GM12878 (cell line): ENCODE measurements at regions not wholly inside any gene's neighbourhood (a gene's known extent, or its start where the extent isn't known, plus 50 kb on each side); places are given as distances from the start of the nearest gene placed in this dataset.

Experiments
- ATAC-seq: fragments of 200-7000 bp; cut with Tn5 transposase; 3 replicates; pipeline ENCODE4 v1.9.1; 2020; ENCODE audit warnings: mild to moderate bottlenecking, moderate library complexity
- BruUV-seq: library from RNA; stranded (reverse); fragments of 400-500 nt; replicated peaks from 2 replicates; lab custom pipeline; 2021; lab: Mats Ljungman, UMichigan
- CTCF ChIA-PET: fragments of 300-600 bp; sonication (Branson Sonifier 250); formaldehyde crosslinking; extraction: SDS; loops from one replicate; lab custom pipeline; 2021; ENCODE audit warnings: inconsistent platforms; lab: Yijun Ruan, JAX
- POLR2A ChIA-PET: fragments of 350-600 bp; formaldehyde crosslinking; extraction: SDS; loops from one replicate; lab custom pipeline; 2021; ENCODE audit warnings: inconsistent platforms; lab: Charles Lee
- RAD21 ChIA-PET: fragments of 300-600 bp; sonication (Branson Sonifier 250); formaldehyde crosslinking; loops from one replicate; lab custom pipeline; 2023; ENCODE audit warnings: antibody characterized with exemption; ENCODE audit not compliant: unreplicated experiment; lab: Charles Lee
- SMC1A ChIA-PET: fragments of 300-600 bp; sonication (Branson Sonifier 250); formaldehyde crosslinking; loops from one replicate; lab custom pipeline; 2023; ENCODE audit not compliant: unreplicated experiment, uncharacterized antibody; lab: Charles Lee
- DNase-seq: peaks from one replicate; pipeline ENCODE4 v3.0.0-alpha.2; 2011; ENCODE audit warnings: low read depth, low spot score
- FAIRE-seq: peaks from 3 replicates; lab custom pipeline; 2011; peaks lifted over from hg19 to GRCh38; lab: Jason Lieb, UNC
- H2AFZ ChIP-seq: 2 replicates; pipeline ENCODE4 v1.6.0; 2011; ENCODE audit warnings: low read depth, low read length, control low read depth; ENCODE audit not compliant: control insufficient read depth
- H3K27ac ChIP-seq: 2 replicates; pipeline ENCODE4 v1.5.1; 2011; ENCODE audit warnings: control low read depth; ENCODE audit not compliant: control insufficient read depth, insufficient read depth
- H3K27me3 ChIP-seq, 2 experiments: replicated peaks in 1 of 2; 2 replicates each; pipeline versions ENCODE4 v1.6.0 to v1.6.1; 2011; ENCODE audit warnings: low read length in 1 of 2; ENCODE audit not compliant: control insufficient read depth in 2 of 2, insufficient read depth in 2 of 2
- H3K36me3 ChIP-seq, 2 experiments: 2 replicates each; pipeline ENCODE4 v1.5.1; 2011; ENCODE audit warnings: low read length in 1 of 2; ENCODE audit not compliant: control insufficient read depth in 2 of 2, insufficient read depth in 2 of 2
- H3K4me1 ChIP-seq: 2 replicates; pipeline ENCODE4 v1.6.1; 2011; ENCODE audit warnings: mild to moderate bottlenecking, low read length, moderate library complexity, mixed read lengths; ENCODE audit not compliant: control insufficient read depth, insufficient read depth
- H3K4me2 ChIP-seq: 2 replicates; pipeline ENCODE4 v1.6.0; 2011; ENCODE audit warnings: control low read depth; ENCODE audit not compliant: control insufficient read depth, insufficient read depth
- H3K4me3 ChIP-seq: fragments of 200-600 bp; sonication (generic); 2 replicates; pipeline ENCODE4 v1.5.1; 2016
- H3K79me2 ChIP-seq: 2 replicates; pipeline ENCODE4 v1.6.0; 2011; ENCODE audit warnings: low read length; ENCODE audit not compliant: control insufficient read depth, insufficient read depth
- H3K9ac ChIP-seq: 2 replicates; pipeline ENCODE4 v1.8.0; 2011; ENCODE audit warnings: low read length, control low read depth, mixed read lengths; ENCODE audit not compliant: control insufficient read depth, insufficient read depth
- H3K9me3 ChIP-seq: replicated peaks from 3 replicates; pipeline ENCODE4 v1.5.1; 2011; ENCODE audit warnings: mild to moderate bottlenecking, low read length; ENCODE audit not compliant: control insufficient read depth, insufficient read depth
- H4K20me1 ChIP-seq: 2 replicates; pipeline ENCODE4 v1.6.0; 2011; ENCODE audit not compliant: control insufficient read depth, insufficient read depth
- CHD4 ChIP-seq: fragments of 200-600 bp; sonication (generic); IDR thresholded peaks from 2 replicates; pipeline ENCODE4 v1.6.1; 2016; ENCODE audit warnings: mild to moderate bottlenecking
- ESRRA ChIP-seq: IDR thresholded peaks from 2 replicates; pipeline ENCODE4 v1.6.1; 2012; ENCODE audit warnings: mild to moderate bottlenecking, low read length, improper control_type of control experiment
- ETV6 ChIP-seq, 2 experiments: fragments of 450-650 bp in 1 of 2; IDR thresholded peaks in 1 of 2; conservative IDR thresholded peaks in 1 of 2; 2 replicates each; pipeline ENCODE4 v1.6.1; 2014; ENCODE audit warnings: antibody characterized with exemption in 1 of 2, borderline replicate concordance in 1 of 2, low read depth in 1 of 2, mild to moderate bottlenecking in 1 of 2, moderate library complexity in 1 of 2
- EZH2 ChIP-seq: IDR thresholded peaks from 2 replicates; pipeline ENCODE4 v1.6.1; 2012; ENCODE audit warnings: low read depth, mild to moderate bottlenecking, control low read depth, inconsistent platforms, low read length, borderline replicate concordance; ENCODE audit not compliant: control insufficient read depth
- FOXM1 ChIP-seq: IDR thresholded peaks from 2 replicates; pipeline ENCODE4 v1.6.1; 2012; ENCODE audit warnings: low read depth, mild to moderate bottlenecking, inconsistent platforms, low read length, moderate library complexity
- HDAC6 ChIP-seq: fragments of 200-600 bp; sonication (generic); IDR thresholded peaks from one replicate; pipeline ENCODE4 v1.8.0; 2017; ENCODE audit warnings: antibody characterized with exemption; ENCODE audit not compliant: unreplicated experiment
- SMAD1 ChIP-seq: fragments of 450-650 bp; IDR thresholded peaks from 2 replicates; pipeline ENCODE4 v1.6.1; 2018; ENCODE audit warnings: mild to moderate bottlenecking, low read depth; ENCODE audit not compliant: partially characterized antibody
- SREBF2 ChIP-seq: IDR thresholded peaks from 2 replicates; pipeline ENCODE4 v1.6.1; 2012; ENCODE audit warnings: mild to moderate bottlenecking, low read length
- SUZ12 ChIP-seq: fragments of 200-600 bp; sonication (generic); IDR thresholded peaks from one replicate; pipeline ENCODE4 v1.6.1; 2018; ENCODE audit warnings: antibody characterized with exemption, mild to moderate bottlenecking; ENCODE audit not compliant: unreplicated experiment
- TCF12 ChIP-seq: IDR thresholded peaks from 2 replicates; pipeline ENCODE4 v1.6.1; 2011; ENCODE audit warnings: low read depth, mild to moderate bottlenecking, low read length
- TCF3 ChIP-seq: IDR thresholded peaks from 2 replicates; pipeline ENCODE4 v1.6.1; 2012; ENCODE audit warnings: low read depth, mild to moderate bottlenecking, low read length, borderline replicate concordance; ENCODE audit not compliant: insufficient read depth
- ZNF207 ChIP-seq: fragments of 450-650 bp; IDR thresholded peaks from 2 replicates; pipeline ENCODE4 v1.6.1; 2014; ENCODE audit warnings: antibody characterized with exemption, mild to moderate bottlenecking, borderline replicate concordance
- WGBS: methylation state at CpG from one replicate; pipeline ENCODE4 v1.1.6; 2016; ENCODE audit warnings: low lambda C conversion rate; ENCODE audit not compliant: insufficient replicate concordance, insufficient coverage; ENCODE audit errors: missing lambda C conversion rate; 5-methylcytosine and 5-hydroxymethylcytosine counted together
- in situ Hi-C: fragments of 300-500 bp; cut with MboI; formaldehyde crosslinking; loops from 9 replicates; pipeline ENCODE4 v1.14.3; 2018; ENCODE audit warnings: mixed read lengths
- intact Hi-C: fragments of 100-400 bp; cut with micrococcal nuclease; formaldehyde crosslinking; loops from one replicate; pipeline ENCODE4 v1.14.2; 2022; ENCODE audit not compliant: unreplicated experiment
- TF ChIP-seq, protein P1 (sequence below): fragments of 450-650 bp; IDR thresholded peaks from 2 replicates; pipeline ENCODE4 v1.6.1; 2017; ENCODE audit warnings: mild to moderate bottlenecking, moderate library complexity
- TF ChIP-seq, protein P2 (sequence below): fragments of 150-350 bp; IDR thresholded peaks from 2 replicates; pipeline ENCODE4 v1.6.1; 2014; ENCODE audit warnings: mild to moderate bottlenecking, low read depth, low read length

DNA sequence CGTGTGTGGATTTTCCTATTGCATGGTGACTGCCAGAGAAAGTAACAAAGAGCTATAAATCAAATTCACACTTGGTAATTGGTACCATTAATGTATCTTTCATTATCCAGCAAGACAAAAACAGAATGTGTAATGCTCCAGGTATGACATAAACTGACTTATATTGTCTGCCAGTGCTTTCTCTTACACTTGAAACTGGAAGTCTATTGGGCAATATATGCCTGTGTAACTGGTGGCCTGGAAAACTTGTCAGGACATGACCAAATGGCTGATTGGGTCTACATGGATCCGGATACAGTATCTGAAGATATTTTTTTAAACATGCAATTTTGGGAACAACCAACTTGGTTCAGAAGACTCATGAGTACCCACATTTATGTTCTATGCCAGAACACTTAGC, 174.6 kb upstream of the ARHGAP42 start:
- Histone ChIP-seq H3K4me2 (no peak overlapping the region), H3K4me3 (no peak overlapping the region), H3K9ac (no peak overlapping the region), H3K79me2 (no peaks in the 10 kb centered on the region), H3K27ac (no peak overlapping the region), H4K20me1 (no peaks in the 10 kb centered on the region), H2AFZ (no peak overlapping the region), H3K9me3 (no peaks in the 10 kb centered on the region), H3K27me3 (no peaks in the 10 kb centered on the region), H3K36me3 (no peaks in the 10 kb centered on the region), H3K4me1 (no peaks in the 10 kb centered on the region)
- SMC1A ChIA-PET, result no interaction called here
- BruUV-seq, result no TSS peak
- DNase-seq (no peak), ATAC-seq (no peak), FAIRE-seq (no peak)
- TF ChIP-seq, protein P1, sequence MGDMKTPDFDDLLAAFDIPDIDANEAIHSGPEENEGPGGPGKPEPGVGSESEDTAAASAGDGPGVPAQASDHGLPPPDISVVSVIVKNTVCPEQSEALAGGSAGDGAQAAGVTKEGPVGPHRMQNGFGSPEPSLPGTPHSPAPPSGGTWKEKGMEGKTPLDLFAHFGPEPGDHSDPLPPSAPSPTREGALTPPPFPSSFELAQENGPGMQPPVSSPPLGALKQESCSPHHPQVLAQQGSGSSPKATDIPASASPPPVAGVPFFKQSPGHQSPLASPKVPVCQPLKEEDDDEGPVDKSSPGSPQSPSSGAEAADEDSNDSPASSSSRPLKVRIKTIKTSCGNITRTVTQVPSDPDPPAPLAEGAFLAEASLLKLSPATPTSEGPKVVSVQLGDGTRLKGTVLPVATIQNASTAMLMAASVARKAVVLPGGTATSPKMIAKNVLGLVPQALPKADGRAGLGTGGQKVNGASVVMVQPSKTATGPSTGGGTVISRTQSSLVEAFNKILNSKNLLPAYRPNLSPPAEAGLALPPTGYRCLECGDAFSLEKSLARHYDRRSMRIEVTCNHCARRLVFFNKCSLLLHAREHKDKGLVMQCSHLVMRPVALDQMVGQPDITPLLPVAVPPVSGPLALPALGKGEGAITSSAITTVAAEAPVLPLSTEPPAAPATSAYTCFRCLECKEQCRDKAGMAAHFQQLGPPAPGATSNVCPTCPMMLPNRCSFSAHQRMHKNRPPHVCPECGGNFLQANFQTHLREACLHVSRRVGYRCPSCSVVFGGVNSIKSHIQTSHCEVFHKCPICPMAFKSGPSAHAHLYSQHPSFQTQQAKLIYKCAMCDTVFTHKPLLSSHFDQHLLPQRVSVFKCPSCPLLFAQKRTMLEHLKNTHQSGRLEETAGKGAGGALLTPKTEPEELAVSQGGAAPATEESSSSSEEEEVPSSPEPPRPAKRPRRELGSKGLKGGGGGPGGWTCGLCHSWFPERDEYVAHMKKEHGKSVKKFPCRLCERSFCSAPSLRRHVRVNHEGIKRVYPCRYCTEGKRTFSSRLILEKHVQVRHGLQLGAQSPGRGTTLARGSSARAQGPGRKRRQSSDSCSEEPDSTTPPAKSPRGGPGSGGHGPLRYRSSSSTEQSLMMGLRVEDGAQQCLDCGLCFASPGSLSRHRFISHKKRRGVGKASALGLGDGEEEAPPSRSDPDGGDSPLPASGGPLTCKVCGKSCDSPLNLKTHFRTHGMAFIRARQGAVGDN, result no peak
- no peak for TF ChIP-seq ESRRA
- TF ChIP-seq ETV6 (conservative IDR thresholded peaks at IDR 0.05 in 1 of 2, IDR thresholded peaks at IDR 0.05 in 1 of 2; ENCODE audit: borderline replicate concordance in 1 of 2, low read depth in 1 of 2), result no peak
- in situ Hi-C loops (no loop called here), intact Hi-C loops (no loop called here)
- CTCF ChIA-PET, result no interaction called here
- WGBS, result 10% methylated on average over 2 of the region's 2 CpGs
- POLR2A ChIA-PET, result no interaction called here
- RAD21 ChIA-PET, result no interaction called here

DNA sequence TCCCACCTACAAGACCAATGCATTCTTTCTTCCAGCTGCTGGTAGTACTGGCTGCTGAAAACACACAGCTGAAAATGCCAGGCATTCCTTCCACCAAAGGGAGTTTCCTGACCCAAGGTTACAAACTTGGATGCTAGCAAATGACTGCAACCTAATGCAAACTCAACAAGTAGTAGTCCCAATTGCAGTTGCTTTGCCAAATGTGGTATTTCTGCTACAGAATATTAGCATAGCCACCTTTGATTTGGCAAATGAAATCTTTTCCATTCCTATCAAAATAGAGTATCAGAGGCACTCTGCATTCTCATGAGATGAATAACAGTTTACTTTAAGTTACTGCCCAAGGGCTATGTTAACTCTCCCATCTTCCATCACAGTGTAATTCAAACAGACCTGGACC, 172.0 kb upstream of the ARHGAP42 start:
- H3K27ac ChIP-seq, result no peak overlapping the region
- FAIRE-seq, result no peak
- H3K27me3 ChIP-seq, result no peaks in the 10 kb centered on the region
- H3K79me2 ChIP-seq, result no peaks in the 10 kb centered on the region
- no peak overlapping the region for H3K4me3 ChIP-seq
- no peak for ATAC-seq
- ChIA-PET CTCF (interaction anchor here (0.6 kb wide), 1 partner anchor 95 kb away, joined by 3 read pairs; no protein-coding TSS in a partner anchor), SMC1A (no interaction called here), POLR2A (no interaction called here), RAD21 (no interaction called here)
- no peaks in the 10 kb centered on the region for H3K9me3 ChIP-seq
- BruUV-seq, result no TSS peak
- in situ Hi-C loops (no loop called here), intact Hi-C loops (no loop called here)
- H3K9ac ChIP-seq, result no peak overlapping the region
- no peaks in the 10 kb centered on the region for H3K36me3 ChIP-seq
- no peak overlapping the region for H3K4me2 ChIP-seq
- H2AFZ ChIP-seq, result no peak overlapping the region
- no peaks in the 10 kb centered on the region for H4K20me1 ChIP-seq
- DNase-seq, result no peak
- no peaks in the 10 kb centered on the region for H3K4me1 ChIP-seq
- TF ChIP-seq FOXM1, result no peak
- TF ChIP-seq SUZ12, result no peak
- TF ChIP-seq ZNF207, result no peak
- TF ChIP-seq TCF3, result no peak
- TF ChIP-seq SMAD1, result no peak
- TF ChIP-seq TCF12, result no peak
- no peak for TF ChIP-seq EZH2
- TF ChIP-seq, protein P2, sequence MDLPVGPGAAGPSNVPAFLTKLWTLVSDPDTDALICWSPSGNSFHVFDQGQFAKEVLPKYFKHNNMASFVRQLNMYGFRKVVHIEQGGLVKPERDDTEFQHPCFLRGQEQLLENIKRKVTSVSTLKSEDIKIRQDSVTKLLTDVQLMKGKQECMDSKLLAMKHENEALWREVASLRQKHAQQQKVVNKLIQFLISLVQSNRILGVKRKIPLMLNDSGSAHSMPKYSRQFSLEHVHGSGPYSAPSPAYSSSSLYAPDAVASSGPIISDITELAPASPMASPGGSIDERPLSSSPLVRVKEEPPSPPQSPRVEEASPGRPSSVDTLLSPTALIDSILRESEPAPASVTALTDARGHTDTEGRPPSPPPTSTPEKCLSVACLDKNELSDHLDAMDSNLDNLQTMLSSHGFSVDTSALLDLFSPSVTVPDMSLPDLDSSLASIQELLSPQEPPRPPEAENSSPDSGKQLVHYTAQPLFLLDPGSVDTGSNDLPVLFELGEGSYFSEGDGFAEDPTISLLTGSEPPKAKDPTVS, result no peak
- TF ChIP-seq HDAC6, result no peak
- TF ChIP-seq CHD4, result no peak
- no peak for TF ChIP-seq SREBF2
